GM19324 (cell line): ENCODE measurements at regions not wholly inside any gene's neighbourhood (a gene's known extent, or its start where the extent isn't known, plus 50 kb on each side); places are given as distances from the start of the nearest gene placed in this dataset.
"Not testable (repeated sequence)": the region's sequence is repeated elsewhere in the genome, so short reads cannot be mapped to it uniquely, and the experiment has no call there.

Experiments used
- ATAC-seq: cut with Tn5 transposase; IDR thresholded peaks from one replicate; pipeline ENCODE4 v1.9.1; 2021; ENCODE audit warnings: mild to moderate bottlenecking, moderate library complexity; ENCODE audit not compliant: unreplicated experiment, low FRiP score

- no peak for ATAC-seq
Observed at GRCh38 chr10:7108141-7108540, 302.7 kb downstream of the SFMBT2 start.

DNA sequence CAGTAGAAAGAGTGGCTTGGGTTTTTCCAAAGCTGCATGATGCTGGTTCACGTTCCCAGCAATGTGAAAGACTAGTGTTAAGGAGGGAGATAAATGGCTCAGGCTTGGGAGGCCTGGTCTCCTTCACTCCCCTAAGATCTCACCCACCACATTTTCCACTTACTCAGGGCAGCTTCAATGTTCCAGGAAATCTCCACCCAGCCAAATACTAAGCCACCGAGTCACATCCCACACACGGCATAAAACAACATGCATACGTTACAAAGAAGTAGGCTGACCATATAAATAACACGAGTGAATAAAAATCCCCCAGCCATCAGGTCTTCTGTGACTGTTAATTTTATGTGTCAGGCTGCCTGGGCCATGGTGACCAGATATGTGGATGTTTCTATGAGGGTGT, 303.5 kb downstream of the SFMBT2 start:
- no peak for ATAC-seq

- not testable (repeated sequence) for ATAC-seq
Observed at GRCh38 chr10:7104379-7104778, 306.5 kb downstream of the SFMBT2 start.

DNA sequence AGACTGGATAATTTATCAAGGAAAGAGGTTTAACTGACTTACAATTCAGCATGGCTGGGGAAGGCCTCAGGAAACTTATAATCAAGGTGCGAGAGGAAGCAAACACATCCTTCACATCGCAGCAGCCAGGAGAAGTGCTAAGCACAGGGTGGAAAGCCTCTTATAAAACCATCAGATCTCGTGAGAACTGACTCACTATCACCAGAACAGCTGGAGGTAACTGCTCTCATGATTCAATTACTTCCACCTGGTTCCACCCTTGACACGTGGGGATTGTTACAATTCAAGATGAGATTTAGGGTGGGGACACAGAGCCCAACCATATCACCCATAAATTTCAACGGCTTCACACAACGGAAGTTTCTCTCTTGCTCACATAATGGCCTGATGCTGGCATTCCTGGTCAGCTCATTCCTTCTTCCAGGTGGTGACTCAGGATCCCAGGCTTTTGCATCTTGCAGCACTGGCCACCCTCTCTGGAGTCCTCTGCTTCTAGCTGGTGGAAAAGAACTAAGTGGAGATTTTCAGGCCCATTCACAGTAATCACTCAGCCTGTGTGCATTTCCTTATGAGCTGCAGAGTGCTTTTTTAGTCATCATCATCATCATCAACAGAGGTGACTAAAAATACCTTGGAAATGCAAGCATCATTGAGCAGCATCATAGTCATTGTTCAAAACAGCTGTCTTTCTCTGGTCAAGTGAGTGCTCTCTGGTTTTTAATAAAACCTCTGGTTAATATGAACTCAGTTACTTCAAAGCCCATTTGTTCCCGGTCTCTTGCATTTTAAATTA, 308.1 kb downstream of the SFMBT2 start:
- no peak for ATAC-seq

GRCh38 chr10:7102084-7102483, 308.8 kb downstream of the SFMBT2 start:
- ATAC-seq, result no peak

GRCh38 chr10:7101451-7101850, 309.4 kb downstream of the SFMBT2 start:
- no peak for ATAC-seq

DNA sequence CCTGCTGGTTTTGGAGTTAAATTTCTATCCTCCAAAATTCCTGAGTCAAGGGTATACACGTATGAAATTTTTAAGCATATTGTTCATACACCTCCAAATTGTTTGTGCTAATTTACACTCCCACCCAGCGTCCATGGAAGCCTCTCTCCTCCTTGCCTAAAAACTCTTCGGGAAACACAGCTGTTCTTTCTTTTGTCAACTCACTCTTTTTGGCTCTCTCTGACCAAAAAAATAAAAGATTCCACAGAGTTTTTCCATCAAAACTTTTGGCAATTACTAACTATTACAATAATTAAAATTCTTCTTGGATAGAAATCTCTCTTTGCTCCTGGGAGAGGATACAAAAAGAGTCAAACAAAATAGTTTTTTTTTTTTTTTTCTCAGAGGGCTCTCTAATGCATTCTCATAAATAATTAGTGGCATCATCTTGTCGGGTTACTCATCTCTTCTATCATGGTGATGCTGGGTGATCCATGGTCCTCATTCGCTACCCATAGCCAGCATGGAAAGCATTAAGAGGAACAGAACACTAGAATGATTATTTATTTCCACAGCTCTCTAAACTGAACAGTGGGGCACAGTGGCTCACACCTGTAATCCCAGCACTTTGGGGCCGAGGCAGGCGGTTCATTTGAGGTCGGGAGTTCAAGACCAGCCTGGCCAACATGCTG, 310.7 kb downstream of the SFMBT2 start:
- no peak for ATAC-seq

GRCh38 chr10:7098160-7098762, 312.6 kb downstream of the SFMBT2 start:
- no peak for ATAC-seq

- no peak for ATAC-seq
Observed at GRCh38 chr10:7094781-7095180, 316.1 kb downstream of the SFMBT2 start.

DNA sequence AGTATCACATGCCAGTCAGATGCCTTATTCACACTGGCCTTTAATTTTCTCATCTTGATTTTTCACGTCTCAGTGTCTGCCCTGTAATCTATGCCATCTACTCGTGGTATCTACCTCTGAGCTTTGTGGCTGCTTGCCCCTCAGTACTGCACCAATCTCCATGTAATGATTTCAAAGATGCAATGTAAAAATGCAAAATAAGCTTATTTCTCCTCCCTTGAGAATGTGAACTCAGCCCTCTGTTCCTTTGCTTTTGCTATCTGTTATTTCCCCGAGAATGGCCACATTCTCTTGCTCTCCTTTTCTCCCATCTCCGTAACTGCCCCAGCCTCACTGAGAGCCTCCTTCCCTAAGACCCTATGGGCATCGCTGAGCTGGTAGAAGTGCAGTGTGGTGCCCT, 317.5 kb downstream of the SFMBT2 start:
- no peak for ATAC-seq

GRCh38 chr10:7092603-7093002, 318.2 kb downstream of the SFMBT2 start:
- ATAC-seq, result no peak

- no peak for ATAC-seq
Observed at GRCh38 chr10:7090529-7090928, 320.3 kb downstream of the SFMBT2 start.

GRCh38 chr10:7085913-7086589, 324.8 kb downstream of the SFMBT2 start:
- ATAC-seq, result no peak

GRCh38 chr10:7085147-7085912, 325.5 kb downstream of the SFMBT2 start:
- no peak for ATAC-seq

DNA sequence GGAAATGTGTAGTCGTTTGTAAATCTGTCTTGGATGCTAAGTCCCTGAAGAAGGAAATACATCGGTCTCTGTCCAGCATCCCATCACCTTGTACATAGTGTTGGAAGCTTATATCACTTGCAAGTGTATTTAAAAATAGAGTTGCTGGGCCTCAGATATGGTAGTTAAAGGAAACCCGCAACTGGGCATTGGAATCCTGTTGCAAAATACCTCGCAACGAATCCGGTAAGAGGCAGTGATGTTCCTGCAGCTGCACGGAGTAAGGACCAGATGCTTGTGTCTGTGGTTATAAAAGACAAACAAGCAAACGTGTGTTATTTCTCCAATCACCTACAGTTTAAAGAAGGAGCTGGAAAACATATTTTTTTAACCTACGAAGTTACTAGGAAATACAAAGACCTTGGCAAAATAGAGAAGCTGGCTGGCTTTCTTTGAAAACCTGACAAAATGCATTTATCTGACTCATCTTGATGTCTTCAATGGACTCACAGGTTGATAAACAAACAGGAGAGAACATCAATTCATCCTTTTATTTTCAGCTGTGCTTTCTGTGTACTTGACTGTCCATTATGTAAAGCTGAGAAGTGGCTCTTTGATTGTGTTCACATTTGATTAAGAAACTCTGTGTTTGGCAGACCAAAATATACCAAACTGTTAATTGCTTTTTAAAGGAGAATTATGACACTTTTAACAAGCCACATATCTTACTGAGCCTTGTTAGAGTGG, 326.4 kb downstream of the SFMBT2 start:
- ATAC-seq, result no peak

- ATAC-seq, result no peak
Observed at GRCh38 chr10:7082967-7083366, 327.9 kb downstream of the SFMBT2 start.

- ATAC-seq, result no peak
Observed at GRCh38 chr10:7077880-7078279, 333.0 kb downstream of the SFMBT2 start.

- no peak for ATAC-seq
Observed at GRCh38 chr10:7075851-7076250, 335.0 kb downstream of the SFMBT2 start.

DNA sequence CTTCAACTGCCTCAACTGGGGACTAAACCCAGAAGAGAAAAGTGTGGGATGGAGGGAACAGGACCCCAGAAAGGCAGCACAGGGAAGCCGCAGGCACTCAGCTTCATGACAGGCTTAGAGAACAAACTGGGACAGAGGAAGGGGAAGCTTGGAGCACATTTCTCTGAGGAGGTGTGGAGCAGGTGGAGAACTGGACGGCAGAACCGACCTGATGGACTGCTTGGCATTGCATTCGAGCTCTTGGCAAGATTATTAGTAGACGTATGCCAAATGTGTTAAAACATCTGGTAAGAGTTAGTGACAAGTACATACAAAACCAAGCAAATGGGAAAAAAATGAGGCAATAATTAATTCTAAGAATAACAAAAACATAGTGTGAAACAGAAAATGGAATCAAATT, 335.7 kb downstream of the SFMBT2 start:
- ATAC-seq, result no peak

DNA sequence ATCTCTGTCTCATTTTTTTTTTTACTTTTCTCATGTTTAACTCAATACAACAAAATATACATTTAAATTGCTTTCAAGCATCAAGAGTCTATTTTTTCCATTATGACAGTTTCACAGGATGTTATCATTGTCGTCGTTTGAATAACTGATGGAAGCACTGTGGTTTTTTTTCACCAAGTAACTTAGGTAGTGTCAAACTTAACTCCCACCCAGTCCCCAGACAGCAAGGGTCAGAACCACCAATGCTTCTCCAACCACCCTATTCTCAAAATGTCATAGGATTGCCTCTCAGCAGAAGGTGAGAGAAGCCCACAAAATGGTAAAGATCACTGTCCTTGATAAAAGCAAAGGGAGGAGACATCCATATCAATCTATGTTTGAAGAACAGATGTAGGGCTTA, 339.4 kb downstream of the SFMBT2 start:
- ATAC-seq, result no peak
